Neuronal stem cell (in vitro differentiated cells): ENCODE measurements at regions not wholly inside any gene's neighbourhood (a gene's known extent, or its start where the extent isn't known, plus 50 kb on each side); places are given as distances from the start of the nearest gene placed in this dataset.

Experiments used
- DNase-seq: peaks from one replicate; pipeline ENCODE4 v3.0.0-alpha.2; 2013; ENCODE audit warnings: low spot score
- H2AFZ ChIP-seq: one replicate; pipeline ENCODE4 v1.6.1; 2013; ENCODE audit warnings: mild to moderate bottlenecking, low read length, inconsistent platforms
- H2AK5ac ChIP-seq: 2 replicates; pipeline ENCODE4 v1.6.1; 2013; ENCODE audit warnings: low read depth, mild to moderate bottlenecking, inconsistent platforms, low read length, moderate library complexity, mixed read lengths
- H2BK120ac ChIP-seq: 2 replicates; pipeline ENCODE4 v1.6.1; 2013; ENCODE audit warnings: low read depth, mild to moderate bottlenecking, inconsistent platforms, low read length, moderate library complexity, mixed read lengths
- H2BK12ac ChIP-seq: one replicate; pipeline ENCODE4 v1.6.1; 2013; ENCODE audit warnings: low read length, inconsistent platforms
- H2BK15ac ChIP-seq: 2 replicates; pipeline ENCODE4 v1.6.1; 2013; ENCODE audit warnings: mild to moderate bottlenecking, low read length, inconsistent platforms, mixed read lengths
- H2BK5ac ChIP-seq: one replicate; pipeline ENCODE4 v1.6.1; 2013; ENCODE audit warnings: inconsistent platforms, mild to moderate bottlenecking, low read length, moderate library complexity
- H3K14ac ChIP-seq: one replicate; pipeline ENCODE4 v1.6.1; 2013; ENCODE audit warnings: low read length, inconsistent platforms
- H3K18ac ChIP-seq: 2 replicates; pipeline ENCODE4 v1.6.1; 2013; ENCODE audit warnings: low read length, inconsistent platforms
- H3K23ac ChIP-seq: 2 replicates; pipeline ENCODE4 v1.6.1; 2013; ENCODE audit warnings: low read depth, mild to moderate bottlenecking, mixed read lengths, low read length, inconsistent platforms; ENCODE audit not compliant: poor library complexity
- H3K27ac ChIP-seq: replicated peaks from 3 replicates; pipeline ENCODE4 v1.5.1; 2013; ENCODE audit warnings: low read length, inconsistent platforms
- H3K27me3 ChIP-seq, 3 experiments: 2 replicates each; pipeline ENCODE4 v1.6.1; 2013; ENCODE audit warnings: low read length in 3 of 3, mild to moderate bottlenecking in 2 of 3, inconsistent platforms in 1 of 3, low read depth in 1 of 3, mixed read lengths in 1 of 3, moderate library complexity in 1 of 3; ENCODE audit not compliant: control insufficient read depth in 3 of 3, insufficient read depth in 3 of 3
- H3K36me3 ChIP-seq, 2 donors: replicated peaks in 1 of 2; 2 replicates each; pipeline ENCODE4 v1.6.1; 2013; ENCODE audit warnings: low read length in 2 of 2; ENCODE audit not compliant: control insufficient read depth in 2 of 2, insufficient read depth in 2 of 2
- H3K4ac ChIP-seq: 2 replicates; pipeline ENCODE4 v1.6.1; 2013; ENCODE audit warnings: inconsistent platforms, mild to moderate bottlenecking, low read length, moderate library complexity
- H3K4me1 ChIP-seq, 2 donors: 1 replicate in 1 of 2; 2 replicates in 1 of 2; pipeline ENCODE4 v1.6.1; 2013; ENCODE audit warnings: low read length in 2 of 2, low read depth in 1 of 2; ENCODE audit not compliant: control insufficient read depth in 2 of 2, insufficient read depth in 1 of 2
- H3K4me2 ChIP-seq: one replicate; pipeline ENCODE4 v1.6.1; 2013; ENCODE audit warnings: mild to moderate bottlenecking, low read length, inconsistent platforms; ENCODE audit not compliant: insufficient read depth, poor library complexity, severe bottlenecking
- H3K4me3 ChIP-seq, 2 donors: 2 replicates each; pipeline ENCODE4 v1.5.1; 2013; ENCODE audit warnings: low read length in 2 of 2, mild to moderate bottlenecking in 2 of 2, inconsistent platforms in 1 of 2, moderate library complexity in 1 of 2
- H3K79me1 ChIP-seq: one replicate; pipeline ENCODE4 v1.6.1; 2013; ENCODE audit warnings: low read depth, mild to moderate bottlenecking, inconsistent platforms, low read length, moderate library complexity
- H3K9ac ChIP-seq: one replicate; pipeline ENCODE4 v1.6.1; 2013; ENCODE audit warnings: mild to moderate bottlenecking, low read depth, low read length, inconsistent platforms; ENCODE audit not compliant: poor library complexity
- H3K9me3 ChIP-seq, 2 donors: replicated peaks in 1 of 2; 2 replicates each; pipeline versions ENCODE3 to v1.6.1; 2013; ENCODE audit warnings: low read length in 2 of 2, mild to moderate bottlenecking in 2 of 2, inconsistent platforms in 1 of 2, low read depth in 1 of 2, mixed read lengths in 1 of 2, moderate library complexity in 1 of 2; ENCODE audit not compliant: control insufficient read depth in 2 of 2, insufficient read depth in 1 of 2
- H4K8ac ChIP-seq: one replicate; pipeline ENCODE4 v1.6.1; 2013; ENCODE audit warnings: low read depth, mild to moderate bottlenecking, inconsistent platforms, low read length, moderate library complexity
- H4K91ac ChIP-seq: one replicate; pipeline ENCODE4 v1.6.1; 2013; ENCODE audit warnings: low read length, low read depth, mild to moderate bottlenecking, inconsistent platforms; ENCODE audit not compliant: poor library complexity
- WGBS, 2 donors: extraction: QIAGEN DNeasy Blood & Tissue Kit; methylation state at CpG; one replicate each; pipeline ENCODE4 v1.1.7; 2013; ENCODE audit warnings: missing lambda C conversion rate in 2 of 2, mixed read lengths in 1 of 2; ENCODE audit not compliant: insufficient read length in 2 of 2, insufficient replicate concordance in 1 of 2; ENCODE audit errors: extremely low coverage in 2 of 2; 5-methylcytosine and 5-hydroxymethylcytosine counted together

- H2BK12ac ChIP-seq: no peak overlapping the region
- H2AFZ ChIP-seq: no peak overlapping the region
- H2AK5ac ChIP-seq: no peak overlapping the region
- no CpG with 5 or more reads among the region's 3 CpGs for WGBS, 2 donors
- H2BK5ac ChIP-seq: no peak overlapping the region
- H3K4ac ChIP-seq: no peak overlapping the region
- H3K27ac ChIP-seq: no peak overlapping the region
- H3K36me3 ChIP-seq: no peaks in the 10 kb centered on the region
- no peak overlapping the region for H3K23ac ChIP-seq
- no peak overlapping the region for H3K9ac ChIP-seq
- H4K91ac ChIP-seq: no peak overlapping the region
- H3K4me3 ChIP-seq: no peak overlapping the region
- no peak overlapping the region for H3K4me2 ChIP-seq
- H2BK15ac ChIP-seq: no peak overlapping the region
- no peaks in the 10 kb centered on the region for H3K9me3 ChIP-seq
- H3K18ac ChIP-seq: no peak overlapping the region
- peaks cover 0 to 9% (median 0%) of the 10 kb centered on the region in 3 experiments for H3K27me3 ChIP-seq
- no peak for DNase-seq
- no peak overlapping the region for H4K8ac ChIP-seq
- no peak overlapping the region for H3K14ac ChIP-seq
- H3K79me1 ChIP-seq: no peaks in the 10 kb centered on the region
- H3K4me1 ChIP-seq: peaks cover 0 to 4% of the 10 kb centered on the region in 2 donors
- H2BK120ac ChIP-seq: no peak overlapping the region
Observed at GRCh38 chr16:54203384-54203783, 83.2 kb downstream of the IRX3 start.
